Loucy (cell line): ENCODE measurements at regions not wholly inside any gene's neighbourhood (a gene's known extent, or its start where the extent isn't known, plus 50 kb on each side); places are given as distances from the start of the nearest gene placed in this dataset.

Source experiments
- EZH2phosphoT487 ChIP-seq: fragments of 200-600 bp; IDR thresholded peaks from 2 replicates; pipeline ENCODE4 v1.6.1; 2018; ENCODE audit warnings: antibody characterized with exemption, mild to moderate bottlenecking, moderate library complexity, borderline replicate concordance
- TF ChIP-seq, protein P1 (sequence below): fragments of 200-600 bp; sonication (generic); conservative IDR thresholded peaks from 2 replicates; pipeline ENCODE4 v1.5.1; 2014; ENCODE audit warnings: mild to moderate bottlenecking, antibody characterized with exemption, low read length

DNA sequence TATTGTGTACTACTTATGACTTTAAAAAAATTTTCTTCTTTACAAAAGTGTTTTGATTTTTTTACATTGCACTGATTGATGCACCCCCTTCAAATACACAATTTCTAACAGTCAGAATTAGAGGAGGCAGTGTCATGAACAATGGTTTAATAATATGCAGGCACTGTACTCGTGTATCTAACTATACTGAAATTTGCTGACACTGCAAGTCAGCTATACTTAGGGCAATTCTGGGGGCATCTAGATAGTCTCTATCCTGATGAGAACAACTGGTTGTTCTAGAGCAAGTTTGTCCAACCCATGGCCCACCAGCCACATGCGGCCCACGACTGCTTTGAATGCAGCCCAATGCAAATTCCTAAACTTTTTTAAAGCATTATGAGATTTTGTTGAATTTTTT, 375.6 kb downstream of the BCKDHB start:
- no peak for TF ChIP-seq EZH2phosphoT487
- TF ChIP-seq, protein P1, sequence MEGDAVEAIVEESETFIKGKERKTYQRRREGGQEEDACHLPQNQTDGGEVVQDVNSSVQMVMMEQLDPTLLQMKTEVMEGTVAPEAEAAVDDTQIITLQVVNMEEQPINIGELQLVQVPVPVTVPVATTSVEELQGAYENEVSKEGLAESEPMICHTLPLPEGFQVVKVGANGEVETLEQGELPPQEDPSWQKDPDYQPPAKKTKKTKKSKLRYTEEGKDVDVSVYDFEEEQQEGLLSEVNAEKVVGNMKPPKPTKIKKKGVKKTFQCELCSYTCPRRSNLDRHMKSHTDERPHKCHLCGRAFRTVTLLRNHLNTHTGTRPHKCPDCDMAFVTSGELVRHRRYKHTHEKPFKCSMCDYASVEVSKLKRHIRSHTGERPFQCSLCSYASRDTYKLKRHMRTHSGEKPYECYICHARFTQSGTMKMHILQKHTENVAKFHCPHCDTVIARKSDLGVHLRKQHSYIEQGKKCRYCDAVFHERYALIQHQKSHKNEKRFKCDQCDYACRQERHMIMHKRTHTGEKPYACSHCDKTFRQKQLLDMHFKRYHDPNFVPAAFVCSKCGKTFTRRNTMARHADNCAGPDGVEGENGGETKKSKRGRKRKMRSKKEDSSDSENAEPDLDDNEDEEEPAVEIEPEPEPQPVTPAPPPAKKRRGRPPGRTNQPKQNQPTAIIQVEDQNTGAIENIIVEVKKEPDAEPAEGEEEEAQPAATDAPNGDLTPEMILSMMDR = no peak
